Esophagus squamous epithelium (tissue), 4 donors: ENCODE measurements at regions not wholly inside any gene's neighbourhood (a gene's known extent, or its start where the extent isn't known, plus 50 kb on each side); places are given as distances from the start of the nearest gene placed in this dataset.

Source experiments
- POLR2A ChIP-seq, 4 donors: fragments of 450-650 bp; IDR thresholded peaks; one replicate each; pipeline ENCODE4 v1.6.1; 2017; ENCODE audit warnings: antibody characterized with exemption in 4 of 4, mild to moderate bottlenecking in 4 of 4, moderate library complexity in 3 of 4
- TF ChIP-seq, protein P1 (sequence below), 6 experiments: fragments of 450-650 bp in 4 of 6; fragments of 200-600 bp in 2 of 6; sonication (generic) in 2 of 6; IDR thresholded peaks; one replicate each; pipeline ENCODE4 v1.5.1; 2016 to 2019; ENCODE audit warnings: antibody characterized with exemption in 6 of 6, mild to moderate bottlenecking in 4 of 6, moderate library complexity in 4 of 6

DNA sequence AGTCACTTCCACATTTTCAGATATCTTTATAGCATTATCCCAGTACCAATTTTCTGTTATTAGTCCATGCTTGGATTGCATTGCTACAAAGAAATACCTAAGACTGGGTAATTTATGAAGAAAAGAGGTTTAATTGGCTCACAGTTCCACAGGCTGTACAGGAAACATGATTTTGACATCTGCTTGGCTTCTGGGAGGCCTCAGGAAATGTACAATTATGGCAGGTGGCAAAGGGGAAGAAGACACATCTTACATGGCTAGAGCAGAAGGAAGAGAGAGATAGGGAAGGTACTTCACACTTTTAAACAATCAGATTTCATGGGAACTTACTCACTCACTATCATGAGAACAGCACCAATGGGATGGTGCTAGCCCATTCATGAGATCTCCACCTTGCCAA is 172.3 kb upstream of the GPR149 start:
- TF ChIP-seq, protein P1, sequence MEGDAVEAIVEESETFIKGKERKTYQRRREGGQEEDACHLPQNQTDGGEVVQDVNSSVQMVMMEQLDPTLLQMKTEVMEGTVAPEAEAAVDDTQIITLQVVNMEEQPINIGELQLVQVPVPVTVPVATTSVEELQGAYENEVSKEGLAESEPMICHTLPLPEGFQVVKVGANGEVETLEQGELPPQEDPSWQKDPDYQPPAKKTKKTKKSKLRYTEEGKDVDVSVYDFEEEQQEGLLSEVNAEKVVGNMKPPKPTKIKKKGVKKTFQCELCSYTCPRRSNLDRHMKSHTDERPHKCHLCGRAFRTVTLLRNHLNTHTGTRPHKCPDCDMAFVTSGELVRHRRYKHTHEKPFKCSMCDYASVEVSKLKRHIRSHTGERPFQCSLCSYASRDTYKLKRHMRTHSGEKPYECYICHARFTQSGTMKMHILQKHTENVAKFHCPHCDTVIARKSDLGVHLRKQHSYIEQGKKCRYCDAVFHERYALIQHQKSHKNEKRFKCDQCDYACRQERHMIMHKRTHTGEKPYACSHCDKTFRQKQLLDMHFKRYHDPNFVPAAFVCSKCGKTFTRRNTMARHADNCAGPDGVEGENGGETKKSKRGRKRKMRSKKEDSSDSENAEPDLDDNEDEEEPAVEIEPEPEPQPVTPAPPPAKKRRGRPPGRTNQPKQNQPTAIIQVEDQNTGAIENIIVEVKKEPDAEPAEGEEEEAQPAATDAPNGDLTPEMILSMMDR (IDR thresholded peaks at IDR 0.05) = no peak
- no peak for TF ChIP-seq POLR2A (IDR thresholded peaks at IDR 0.05)
